ENCODE measurements at regions not wholly inside any gene's neighbourhood (a gene's known extent, or its start where the extent isn't known, plus 50 kb on each side); places are given as distances from the start of the nearest gene placed in this dataset.
"Not testable (repeated sequence)": the region's sequence is repeated elsewhere in the genome, so short reads cannot be mapped to it uniquely, and the experiment has no call there.

DNA sequence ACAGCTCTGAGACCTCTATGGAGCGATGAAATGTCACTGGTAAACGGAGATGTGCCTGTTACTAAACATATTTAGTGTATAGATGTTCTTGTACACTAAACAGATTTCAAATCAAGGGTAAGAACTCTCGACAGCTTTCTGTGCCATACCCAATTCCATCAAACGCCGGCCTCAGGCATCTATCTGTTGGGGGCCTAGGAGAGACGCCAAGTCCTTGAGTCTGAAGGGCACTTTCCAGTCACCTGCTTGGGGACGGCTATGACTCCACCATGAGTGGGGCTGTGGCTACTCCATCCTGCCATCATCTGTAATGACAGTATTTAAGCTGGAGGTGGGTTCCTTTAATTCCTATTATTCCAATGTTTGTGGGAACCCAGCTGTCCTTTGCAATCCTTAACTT, 87.8 kb downstream of the SHANK2 start:
- no peak overlapping the region for H3K9ac ChIP-seq (ENCODE audit: low read depth, low read length)
- no peak overlapping the region for H3K4me3 ChIP-seq (ENCODE audit: low read depth, low read length)
- no peaks in the 10 kb centered on the region for H3K27me3 ChIP-seq (ENCODE audit: control insufficient read depth, insufficient read depth, low read length)
- H3K9me3 ChIP-seq (ENCODE audit: control insufficient read depth, insufficient read depth, low read length): no peaks in the 10 kb centered on the region
- no peaks in the 10 kb centered on the region for H3K4me1 ChIP-seq (ENCODE audit: control insufficient read depth, insufficient read depth, low read length)
- H3K36me3 ChIP-seq (ENCODE audit: control insufficient read depth, insufficient read depth, low read length): no peaks in the 10 kb centered on the region

GRCh38 chr11:71164186-71164585, 88.2 kb downstream of the SHANK2 start:
- no peaks in the 10 kb centered on the region for H3K27me3 ChIP-seq (ENCODE audit: control insufficient read depth, insufficient read depth, low read length)
- no peaks in the 10 kb centered on the region for H3K9me3 ChIP-seq (ENCODE audit: control insufficient read depth, insufficient read depth, low read length)
- H3K4me3 ChIP-seq (ENCODE audit: low read depth, low read length): no peak overlapping the region
- no peaks in the 10 kb centered on the region for H3K4me1 ChIP-seq (ENCODE audit: control insufficient read depth, insufficient read depth, low read length)
- no peaks in the 10 kb centered on the region for H3K36me3 ChIP-seq (ENCODE audit: control insufficient read depth, insufficient read depth, low read length)
- H3K9ac ChIP-seq (ENCODE audit: low read depth, low read length): no peak overlapping the region

GRCh38 chr11:71163371-71163770, 89.0 kb downstream of the SHANK2 start:
- Histone ChIP-seq H3K9me3 (ENCODE audit: control insufficient read depth, insufficient read depth, low read length) (no peaks in the 10 kb centered on the region), H3K4me1 (ENCODE audit: control insufficient read depth, insufficient read depth, low read length) (no peaks in the 10 kb centered on the region), H3K27me3 (ENCODE audit: control insufficient read depth, insufficient read depth, low read length) (no peaks in the 10 kb centered on the region), H3K4me3 (ENCODE audit: low read depth, low read length) (no peak overlapping the region), H3K36me3 (ENCODE audit: control insufficient read depth, insufficient read depth, low read length) (no peaks in the 10 kb centered on the region), H3K9ac (ENCODE audit: low read depth, low read length) (no peak overlapping the region)

GRCh38 chr11:71158936-71159335, 93.4 kb downstream of the SHANK2 start:
- H3K36me3 ChIP-seq (ENCODE audit: control insufficient read depth, insufficient read depth, low read length): no peaks in the 10 kb centered on the region
- H3K4me3 ChIP-seq (ENCODE audit: low read depth, low read length): no peak overlapping the region
- no peaks in the 10 kb centered on the region for H3K4me1 ChIP-seq (ENCODE audit: control insufficient read depth, insufficient read depth, low read length)
- H3K27me3 ChIP-seq (ENCODE audit: control insufficient read depth, insufficient read depth, low read length): no peaks in the 10 kb centered on the region
- H3K9me3 ChIP-seq (ENCODE audit: control insufficient read depth, insufficient read depth, low read length): no peaks in the 10 kb centered on the region
- no peak overlapping the region for H3K9ac ChIP-seq (ENCODE audit: low read depth, low read length)

DNA sequence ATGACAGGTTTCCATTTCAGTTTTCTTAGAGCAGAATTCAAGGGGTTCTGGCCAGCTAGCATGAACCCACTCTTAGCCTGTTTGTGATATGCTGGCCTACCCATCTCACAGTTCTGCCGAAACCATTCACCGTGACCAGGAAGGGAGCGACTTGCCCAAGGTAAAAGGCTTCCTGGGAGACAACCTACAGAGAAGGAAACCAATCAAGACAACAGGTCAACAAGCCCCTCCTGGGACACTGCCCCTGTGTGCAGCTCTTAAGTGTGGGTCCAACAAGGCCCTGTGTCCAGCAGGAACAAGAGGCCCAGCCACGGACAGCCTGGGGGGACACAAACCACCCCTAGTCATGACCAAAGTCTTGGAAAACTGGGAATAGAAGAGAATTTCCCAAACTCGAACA, 94.7 kb downstream of the SHANK2 start:
- H3K27me3 ChIP-seq (ENCODE audit: control insufficient read depth, insufficient read depth, low read length); H3K4me1 ChIP-seq (ENCODE audit: control insufficient read depth, insufficient read depth, low read length); H3K9ac ChIP-seq (ENCODE audit: low read depth, low read length); H3K9me3 ChIP-seq (ENCODE audit: control insufficient read depth, insufficient read depth, low read length); H3K36me3 ChIP-seq (ENCODE audit: control insufficient read depth, insufficient read depth, low read length); H3K4me3 ChIP-seq (ENCODE audit: low read depth, low read length): not testable (repeated sequence)

- Histone ChIP-seq H3K9me3 (ENCODE audit: control insufficient read depth, insufficient read depth, low read length) (no peaks in the 10 kb centered on the region), H3K4me3 (ENCODE audit: low read depth, low read length) (no peak overlapping the region), H3K36me3 (ENCODE audit: control insufficient read depth, insufficient read depth, low read length) (no peaks in the 10 kb centered on the region), H3K27me3 (ENCODE audit: control insufficient read depth, insufficient read depth, low read length) (no peaks in the 10 kb centered on the region), H3K4me1 (ENCODE audit: control insufficient read depth, insufficient read depth, low read length) (peaks cover 3% of the 10 kb centered on the region), H3K9ac (ENCODE audit: low read depth, low read length) (no peak overlapping the region)
Observed at GRCh38 chr11:71156301-71156700, 96.1 kb downstream of the SHANK2 start.

- Histone ChIP-seq H3K9ac (ENCODE audit: low read depth, low read length) (no peak overlapping the region), H3K4me1 (ENCODE audit: control insufficient read depth, insufficient read depth, low read length) (peaks cover 3% of the 10 kb centered on the region), H3K36me3 (ENCODE audit: control insufficient read depth, insufficient read depth, low read length) (no peaks in the 10 kb centered on the region), H3K4me3 (ENCODE audit: low read depth, low read length) (no peak overlapping the region), H3K27me3 (ENCODE audit: control insufficient read depth, insufficient read depth, low read length) (no peaks in the 10 kb centered on the region), H3K9me3 (ENCODE audit: control insufficient read depth, insufficient read depth, low read length) (no peaks in the 10 kb centered on the region)
Observed at GRCh38 chr11:71155846-71156245, 96.5 kb downstream of the SHANK2 start.

- H3K9ac ChIP-seq (ENCODE audit: low read depth, low read length): no peak overlapping the region
- no peaks in the 10 kb centered on the region for H3K9me3 ChIP-seq (ENCODE audit: control insufficient read depth, insufficient read depth, low read length)
- H3K27me3 ChIP-seq (ENCODE audit: control insufficient read depth, insufficient read depth, low read length): no peaks in the 10 kb centered on the region
- no peaks in the 10 kb centered on the region for H3K36me3 ChIP-seq (ENCODE audit: control insufficient read depth, insufficient read depth, low read length)
- peaks cover 3% of the 10 kb centered on the region for H3K4me1 ChIP-seq (ENCODE audit: control insufficient read depth, insufficient read depth, low read length)
- no peak overlapping the region for H3K4me3 ChIP-seq (ENCODE audit: low read depth, low read length)
Observed at GRCh38 chr11:71154261-71154805, 98.0 kb downstream of the SHANK2 start.

- H3K9me3 ChIP-seq (ENCODE audit: control insufficient read depth, insufficient read depth, low read length): no peaks in the 10 kb centered on the region
- no peak overlapping the region for H3K4me3 ChIP-seq (ENCODE audit: low read depth, low read length)
- H3K4me1 ChIP-seq (ENCODE audit: control insufficient read depth, insufficient read depth, low read length): peaks cover 3% of the 10 kb centered on the region
- no peaks in the 10 kb centered on the region for H3K36me3 ChIP-seq (ENCODE audit: control insufficient read depth, insufficient read depth, low read length)
- H3K27me3 ChIP-seq (ENCODE audit: control insufficient read depth, insufficient read depth, low read length): no peaks in the 10 kb centered on the region
- H3K9ac ChIP-seq (ENCODE audit: low read depth, low read length): no peak overlapping the region
Observed at GRCh38 chr11:71153005-71153390, 99.4 kb downstream of the SHANK2 start.

DNA sequence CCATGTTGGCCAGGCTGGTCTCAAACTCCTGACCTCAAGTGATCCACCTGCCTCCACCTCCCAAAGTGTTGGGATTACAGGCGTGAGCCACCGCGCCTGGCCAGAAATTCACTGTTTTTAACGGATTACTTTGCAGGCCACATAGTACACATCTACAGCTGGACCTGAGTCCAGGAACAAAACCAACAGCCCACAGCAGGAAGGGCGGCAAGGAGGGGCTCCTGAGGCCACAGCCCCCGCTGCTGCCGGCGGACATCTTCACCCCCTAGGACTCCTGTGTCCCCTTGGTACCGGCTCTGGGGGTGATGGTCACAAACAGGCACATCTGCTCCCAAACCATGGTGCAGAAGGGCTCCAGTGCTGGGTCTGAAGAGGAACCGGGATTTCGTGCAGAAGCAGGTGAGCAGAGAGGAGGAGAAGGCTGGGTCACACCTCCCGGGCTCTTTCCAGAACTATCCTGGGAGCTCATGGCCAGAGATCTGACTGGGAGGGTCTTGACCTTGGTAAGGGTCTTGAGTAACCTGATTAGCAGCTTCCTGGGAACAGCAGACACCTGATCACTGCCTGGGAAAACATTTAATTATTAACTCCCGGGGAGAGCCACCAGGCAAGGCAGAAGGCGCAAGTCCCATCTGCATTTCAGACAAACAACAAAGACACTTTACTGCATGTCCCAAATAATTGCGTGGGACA, 99.9 kb downstream of the SHANK2 start:
- not testable (repeated sequence) for H3K36me3 ChIP-seq (ENCODE audit: control insufficient read depth, insufficient read depth, low read length); H3K4me3 ChIP-seq (ENCODE audit: low read depth, low read length); H3K9ac ChIP-seq (ENCODE audit: low read depth, low read length); H3K9me3 ChIP-seq (ENCODE audit: control insufficient read depth, insufficient read depth, low read length); H3K4me1 ChIP-seq (ENCODE audit: control insufficient read depth, insufficient read depth, low read length); H3K27me3 ChIP-seq (ENCODE audit: control insufficient read depth, insufficient read depth, low read length)

GRCh38 chr11:71151561-71151960, 100.8 kb downstream of the SHANK2 start:
- no peaks in the 10 kb centered on the region for H3K9me3 ChIP-seq (ENCODE audit: control insufficient read depth, insufficient read depth, low read length)
- H3K27me3 ChIP-seq (ENCODE audit: control insufficient read depth, insufficient read depth, low read length): no peaks in the 10 kb centered on the region
- H3K4me1 ChIP-seq (ENCODE audit: control insufficient read depth, insufficient read depth, low read length): peaks cover 3% of the 10 kb centered on the region
- peaks cover 4% of the 10 kb centered on the region for H3K36me3 ChIP-seq (ENCODE audit: control insufficient read depth, insufficient read depth, low read length)
- H3K4me3 ChIP-seq (ENCODE audit: low read depth, low read length): no peak overlapping the region
- H3K9ac ChIP-seq (ENCODE audit: low read depth, low read length): no peak overlapping the region

- Histone ChIP-seq H3K4me3 (ENCODE audit: low read depth, low read length) (no peak overlapping the region), H3K36me3 (ENCODE audit: control insufficient read depth, insufficient read depth, low read length) (peaks cover 5% of the 10 kb centered on the region), H3K27me3 (ENCODE audit: control insufficient read depth, insufficient read depth, low read length) (no peaks in the 10 kb centered on the region), H3K9me3 (ENCODE audit: control insufficient read depth, insufficient read depth, low read length) (no peaks in the 10 kb centered on the region), H3K9ac (ENCODE audit: low read depth, low read length) (no peak overlapping the region), H3K4me1 (ENCODE audit: control insufficient read depth, insufficient read depth, low read length) (peaks cover 3% of the 10 kb centered on the region)
Observed at GRCh38 chr11:71150859-71151258, 101.5 kb downstream of the SHANK2 start.

Measured in iPS-15b (cell line).